Choroid plexus epithelial cell (primary cell): ENCODE measurements at regions not wholly inside any gene's neighbourhood (a gene's known extent, or its start where the extent isn't known, plus 50 kb on each side); places are given as distances from the start of the nearest gene placed in this dataset.
"Not testable (repeated sequence)": the region's sequence is repeated elsewhere in the genome, so short reads cannot be mapped to it uniquely, and the experiment has no call there.

Experiments used
- DNase-seq: peaks from one replicate; pipeline ENCODE4 v3.0.0-alpha.2; 2010; ENCODE audit warnings: low read depth
- H3K4me3 ChIP-seq: 2 replicates; pipeline ENCODE4 v1.5.1; 2011; ENCODE audit warnings: low read depth, mild to moderate bottlenecking, control low read depth, low read length, moderate library complexity
- TF ChIP-seq, protein P1 (sequence below): conservative IDR thresholded peaks from 2 replicates; pipeline ENCODE4 v1.5.1; 2011; ENCODE audit warnings: low read depth, mild to moderate bottlenecking, control low read depth, inconsistent platforms, low read length, moderate library complexity

GRCh38 chr11:71154261-71154805 is 98.0 kb downstream of the SHANK2 start:
- TF ChIP-seq, protein P1, sequence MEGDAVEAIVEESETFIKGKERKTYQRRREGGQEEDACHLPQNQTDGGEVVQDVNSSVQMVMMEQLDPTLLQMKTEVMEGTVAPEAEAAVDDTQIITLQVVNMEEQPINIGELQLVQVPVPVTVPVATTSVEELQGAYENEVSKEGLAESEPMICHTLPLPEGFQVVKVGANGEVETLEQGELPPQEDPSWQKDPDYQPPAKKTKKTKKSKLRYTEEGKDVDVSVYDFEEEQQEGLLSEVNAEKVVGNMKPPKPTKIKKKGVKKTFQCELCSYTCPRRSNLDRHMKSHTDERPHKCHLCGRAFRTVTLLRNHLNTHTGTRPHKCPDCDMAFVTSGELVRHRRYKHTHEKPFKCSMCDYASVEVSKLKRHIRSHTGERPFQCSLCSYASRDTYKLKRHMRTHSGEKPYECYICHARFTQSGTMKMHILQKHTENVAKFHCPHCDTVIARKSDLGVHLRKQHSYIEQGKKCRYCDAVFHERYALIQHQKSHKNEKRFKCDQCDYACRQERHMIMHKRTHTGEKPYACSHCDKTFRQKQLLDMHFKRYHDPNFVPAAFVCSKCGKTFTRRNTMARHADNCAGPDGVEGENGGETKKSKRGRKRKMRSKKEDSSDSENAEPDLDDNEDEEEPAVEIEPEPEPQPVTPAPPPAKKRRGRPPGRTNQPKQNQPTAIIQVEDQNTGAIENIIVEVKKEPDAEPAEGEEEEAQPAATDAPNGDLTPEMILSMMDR: no peak
- no peak overlapping the region for H3K4me3 ChIP-seq
- no peak for DNase-seq

DNA sequence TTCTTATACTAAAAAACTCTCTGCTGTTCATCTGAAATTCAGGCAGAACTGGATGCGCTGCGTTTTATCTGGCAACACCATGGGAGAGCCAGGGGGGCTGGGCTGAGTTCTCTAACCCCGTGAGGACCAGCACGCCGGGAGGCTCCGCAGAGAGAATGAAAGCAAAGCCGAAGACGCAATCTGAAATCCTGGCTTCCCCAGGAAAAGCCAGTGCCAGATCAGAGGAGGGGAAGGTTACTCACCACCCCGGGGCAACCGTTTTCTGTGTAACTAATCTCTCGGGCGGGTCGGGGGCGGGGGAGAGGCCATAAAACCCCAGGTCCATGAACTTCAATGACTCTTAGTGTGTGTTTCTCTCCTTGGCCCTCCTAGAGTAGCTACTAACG is 99.4 kb downstream of the SHANK2 start:
- peak; percentile 4 for DNase-seq
- no peak overlapping the region for H3K4me3 ChIP-seq
- TF ChIP-seq, protein P1: no peak

DNA sequence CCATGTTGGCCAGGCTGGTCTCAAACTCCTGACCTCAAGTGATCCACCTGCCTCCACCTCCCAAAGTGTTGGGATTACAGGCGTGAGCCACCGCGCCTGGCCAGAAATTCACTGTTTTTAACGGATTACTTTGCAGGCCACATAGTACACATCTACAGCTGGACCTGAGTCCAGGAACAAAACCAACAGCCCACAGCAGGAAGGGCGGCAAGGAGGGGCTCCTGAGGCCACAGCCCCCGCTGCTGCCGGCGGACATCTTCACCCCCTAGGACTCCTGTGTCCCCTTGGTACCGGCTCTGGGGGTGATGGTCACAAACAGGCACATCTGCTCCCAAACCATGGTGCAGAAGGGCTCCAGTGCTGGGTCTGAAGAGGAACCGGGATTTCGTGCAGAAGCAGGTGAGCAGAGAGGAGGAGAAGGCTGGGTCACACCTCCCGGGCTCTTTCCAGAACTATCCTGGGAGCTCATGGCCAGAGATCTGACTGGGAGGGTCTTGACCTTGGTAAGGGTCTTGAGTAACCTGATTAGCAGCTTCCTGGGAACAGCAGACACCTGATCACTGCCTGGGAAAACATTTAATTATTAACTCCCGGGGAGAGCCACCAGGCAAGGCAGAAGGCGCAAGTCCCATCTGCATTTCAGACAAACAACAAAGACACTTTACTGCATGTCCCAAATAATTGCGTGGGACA is 99.9 kb downstream of the SHANK2 start:
- not testable (repeated sequence) for H3K4me3 ChIP-seq

GRCh38 chr11:71151561-71151960 is 100.8 kb downstream of the SHANK2 start:
- H3K4me3 ChIP-seq: no peak overlapping the region
- no peak for DNase-seq
- TF ChIP-seq, protein P1: no peak

More for the DNA sequence above, 99.9 kb downstream of the SHANK2 start:
- DNase-seq: not testable (repeated sequence)

DNA sequence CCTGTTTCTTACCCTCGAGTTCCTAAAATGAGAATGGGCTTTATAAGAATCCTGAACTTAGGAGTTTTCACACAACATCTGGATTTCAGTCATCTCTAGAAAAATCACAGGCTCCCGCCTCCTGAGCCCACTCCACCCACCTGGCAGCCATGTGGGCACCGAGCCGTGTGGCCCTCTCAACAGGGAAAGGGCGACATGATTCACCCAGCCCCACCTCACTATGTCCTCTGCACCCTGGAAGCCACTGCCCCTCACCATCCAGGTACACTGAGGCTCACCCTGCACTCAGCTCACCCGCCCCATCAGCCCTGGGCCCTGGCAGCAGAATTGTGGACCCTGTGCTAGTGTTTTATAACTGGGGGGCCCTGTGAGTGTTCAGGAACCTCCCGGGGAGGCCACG is 101.5 kb downstream of the SHANK2 start:
- TF ChIP-seq, protein P1: no peak
- no peak overlapping the region for H3K4me3 ChIP-seq
- DNase-seq: no peak

GRCh38 chr11:71148716-71149115 is 103.7 kb downstream of the SHANK2 start:
- TF ChIP-seq, protein P1: no peak
- no peak for DNase-seq
- no peak overlapping the region for H3K4me3 ChIP-seq

- no peak overlapping the region for H3K4me3 ChIP-seq
- TF ChIP-seq, protein P1: no peak
- no peak for DNase-seq
Observed at GRCh38 chr11:71147331-71147730, 105.0 kb downstream of the SHANK2 start.
